OCI-LY3 (cell line): ENCODE measurements at regions not wholly inside any gene's neighbourhood (a gene's known extent, or its start where the extent isn't known, plus 50 kb on each side); places are given as distances from the start of the nearest gene placed in this dataset.

ENCODE experiments used
- EZH2phosphoT487 ChIP-seq: fragments of 200-600 bp; shearing (Covaris generic); IDR thresholded peaks from 2 replicates; pipeline ENCODE4 v1.6.1; 2018; ENCODE audit warnings: antibody characterized with exemption, mixed run types, low read depth
- TF ChIP-seq, protein P1 (sequence below): fragments of 200-600, 300-600 bp; sonication (generic); IDR thresholded peaks from 2 replicates; pipeline ENCODE4 v1.5.1; 2014; ENCODE audit warnings: antibody characterized with exemption, low read length, low read depth

DNA sequence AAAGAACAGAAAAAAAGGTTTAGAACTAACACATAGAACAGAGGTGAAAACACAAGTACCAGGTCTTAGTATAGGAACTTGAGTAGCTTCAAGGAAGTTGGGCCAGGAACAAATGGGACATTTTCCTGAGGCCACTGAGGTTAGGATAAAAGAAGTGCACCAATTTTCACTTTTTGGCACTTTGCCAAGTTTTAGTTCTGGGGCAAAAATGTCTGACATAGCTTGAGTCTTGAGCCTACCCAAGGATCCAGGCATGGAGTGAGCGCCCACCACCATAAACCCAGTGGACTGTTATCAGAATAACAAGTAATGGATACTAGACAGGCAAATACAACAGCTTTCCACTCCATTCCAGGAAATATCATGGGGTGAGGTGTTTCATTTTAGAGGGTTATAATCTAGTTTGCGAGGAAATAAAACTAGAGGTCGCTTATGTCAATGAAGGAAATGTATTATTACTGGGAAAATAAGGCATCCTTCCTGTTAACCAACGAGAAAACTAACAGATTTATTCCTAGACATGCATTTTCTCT lies 199.7 kb upstream of the HMGA2 start:
- TF ChIP-seq, protein P1, sequence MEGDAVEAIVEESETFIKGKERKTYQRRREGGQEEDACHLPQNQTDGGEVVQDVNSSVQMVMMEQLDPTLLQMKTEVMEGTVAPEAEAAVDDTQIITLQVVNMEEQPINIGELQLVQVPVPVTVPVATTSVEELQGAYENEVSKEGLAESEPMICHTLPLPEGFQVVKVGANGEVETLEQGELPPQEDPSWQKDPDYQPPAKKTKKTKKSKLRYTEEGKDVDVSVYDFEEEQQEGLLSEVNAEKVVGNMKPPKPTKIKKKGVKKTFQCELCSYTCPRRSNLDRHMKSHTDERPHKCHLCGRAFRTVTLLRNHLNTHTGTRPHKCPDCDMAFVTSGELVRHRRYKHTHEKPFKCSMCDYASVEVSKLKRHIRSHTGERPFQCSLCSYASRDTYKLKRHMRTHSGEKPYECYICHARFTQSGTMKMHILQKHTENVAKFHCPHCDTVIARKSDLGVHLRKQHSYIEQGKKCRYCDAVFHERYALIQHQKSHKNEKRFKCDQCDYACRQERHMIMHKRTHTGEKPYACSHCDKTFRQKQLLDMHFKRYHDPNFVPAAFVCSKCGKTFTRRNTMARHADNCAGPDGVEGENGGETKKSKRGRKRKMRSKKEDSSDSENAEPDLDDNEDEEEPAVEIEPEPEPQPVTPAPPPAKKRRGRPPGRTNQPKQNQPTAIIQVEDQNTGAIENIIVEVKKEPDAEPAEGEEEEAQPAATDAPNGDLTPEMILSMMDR, result no peak
- TF ChIP-seq EZH2phosphoT487, result no peak
